Fibroblast of skin of left quadriceps (primary cell): ENCODE measurements at regions not wholly inside any gene's neighbourhood (a gene's known extent, or its start where the extent isn't known, plus 50 kb on each side); places are given as distances from the start of the nearest gene placed in this dataset.

ENCODE experiments used
- DNase-seq, 2 experiments: peaks; one replicate each; pipeline ENCODE4 v3.0.0-alpha.2; 2013; ENCODE audit warnings: low read depth in 2 of 2

DNA sequence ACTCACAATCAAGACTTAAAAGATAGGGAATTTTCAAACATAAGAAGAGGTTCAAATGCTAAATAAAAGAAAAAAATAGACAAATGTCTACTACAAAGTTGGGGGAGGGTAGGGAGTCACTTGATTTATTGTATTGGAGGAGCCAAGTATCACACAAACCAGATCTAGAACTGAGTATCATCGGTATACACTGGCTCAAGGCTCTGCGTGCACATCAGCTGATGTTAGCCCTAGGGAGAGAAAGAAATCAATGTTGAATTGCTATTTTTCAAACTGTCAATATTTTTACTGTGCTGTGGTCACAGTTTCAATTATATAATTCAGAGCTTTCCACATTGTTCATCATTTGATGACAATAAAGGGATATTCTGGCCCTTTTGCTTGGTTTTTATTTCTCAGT lies 54.9 kb upstream of the RXFP2 start:
- DNase-seq = no peak

DNA sequence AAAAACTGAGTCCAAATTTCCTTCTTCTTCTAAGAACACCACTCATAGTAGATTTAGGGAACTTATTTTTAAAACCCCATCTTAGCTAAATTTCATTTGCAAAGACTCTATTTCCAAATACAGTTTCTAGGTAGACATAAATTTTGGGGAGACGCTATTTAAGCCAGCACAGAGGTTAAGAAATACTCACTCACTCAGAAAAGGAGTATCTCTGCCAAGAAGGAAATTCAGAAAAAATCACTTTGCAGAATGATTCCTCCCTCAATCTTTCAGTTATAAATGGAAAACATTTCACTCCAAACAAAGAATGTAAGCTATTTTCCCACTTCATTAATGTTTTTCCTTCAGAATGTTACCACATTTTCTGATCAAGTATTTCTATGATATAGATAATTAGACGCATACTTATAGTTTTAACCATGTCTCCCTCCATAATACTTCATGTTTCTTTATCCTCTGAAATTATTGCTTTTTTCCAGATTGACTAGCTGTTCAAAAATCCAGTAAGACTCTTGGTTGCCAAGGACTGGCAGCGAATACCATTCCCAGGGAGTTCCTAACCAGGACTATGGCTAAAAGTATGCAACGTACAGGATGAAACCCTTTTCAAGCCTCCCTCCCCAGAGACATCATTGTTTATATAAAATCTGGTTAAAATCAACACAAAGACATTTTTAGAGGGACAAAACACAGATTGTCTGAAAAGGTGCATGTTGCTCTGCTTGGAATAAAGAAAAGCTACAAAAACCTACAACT lies 52.5 kb upstream of the RXFP2 start:
- DNase-seq = peak in 1 of 2 experiments; percentile 12
